ENCODE measurements at regions not wholly inside any gene's neighbourhood (a gene's known extent, or its start where the extent isn't known, plus 50 kb on each side); places are given as distances from the start of the nearest gene placed in this dataset.
A peak's percentile ranks its signal among the peaks of the same experiment; 100 is the strongest.

GRCh38 chr6:112574190-112574589 is 227.1 kb downstream of the RFPL4B start:
- Mint-ChIP-seq H3K36me3 (ENCODE audit: low read depth) (no peaks in the 10 kb centered on the region), H3K27ac (no peak overlapping the region), H3K4me3 (no peak overlapping the region), H3K4me1 (no peaks in the 10 kb centered on the region), H3K9me3 (no peaks in the 10 kb centered on the region), H3K27me3 (ENCODE audit: insufficient read depth, low read depth, poor library complexity) (no peaks in the 10 kb centered on the region)
- ATAC-seq (peak; percentile 45; the same call in 2 of the 3 replicates), DNase-seq (ENCODE audit: low spot score) (peak; percentile 26)
- H3K4me2 ChIP-seq, result no peak overlapping the region
- TF ChIP-seq STAT1 (IDR thresholded peaks at IDR 0.05; ENCODE audit: unreplicated experiment) (no peak), NANOG (IDR thresholded peaks at IDR 0.05; ENCODE audit: borderline replicate concordance) (no peak), POLR2AphosphoS5 (IDR thresholded peaks at IDR 0.05; ENCODE audit: low read depth) (no peak), ZNF114 (CRISPR knock-in tag; IDR thresholded peaks at IDR 0.05) (no peak), EZH2 (IDR thresholded peaks at IDR 0.05; ENCODE audit: low read depth, unreplicated experiment) (no peak), ETS1 (IDR thresholded peaks at IDR 0.05) (no peak), EZH2phosphoT487 (IDR thresholded peaks at IDR 0.05; ENCODE audit: unreplicated experiment) (no peak), CTCF (conservative IDR thresholded peaks at IDR 0.05; ENCODE audit: low read depth in 2 of 2) (no peak), ZNF462 (CRISPR knock-in tag; IDR thresholded peaks at IDR 0.05) (no peak), REST (IDR thresholded peaks at IDR 0.05; ENCODE audit: unreplicated experiment) (no peak)
- no peaks in the 10 kb centered on the region for H3K4me1 ChIP-seq (ENCODE audit: insufficient read depth)
- H3K27me3 ChIP-seq (ENCODE audit: insufficient read depth), result no peaks in the 10 kb centered on the region
- no peaks in the 10 kb centered on the region for H3K9me2 ChIP-seq (ENCODE audit: insufficient read depth)
- H3K4me3 ChIP-seq, result no peak overlapping the region
- no peak overlapping the region for H2AFZ ChIP-seq
- no peaks in the 10 kb centered on the region for H3K79me2 ChIP-seq (replicated peaks; ENCODE audit: insufficient read depth)
- no peaks in the 10 kb centered on the region for H4K20me1 ChIP-seq (replicated peaks; ENCODE audit: insufficient read depth)
- H3K36me3 ChIP-seq (ENCODE audit: insufficient read depth), result no peaks in the 10 kb centered on the region
- no peaks in the 10 kb centered on the region for H3F3A ChIP-seq (replicated peaks; ENCODE audit: low read depth)
- H3K27ac ChIP-seq (ENCODE audit: low read depth), result no peak overlapping the region
